GM21576 (cell line): ENCODE measurements at regions not wholly inside any gene's neighbourhood (a gene's known extent, or its start where the extent isn't known, plus 50 kb on each side); places are given as distances from the start of the nearest gene placed in this dataset.

Source experiments
- ATAC-seq: cut with Tn5 transposase; IDR thresholded peaks from one replicate; pipeline ENCODE4 v1.9.1; 2021; ENCODE audit warnings: mild to moderate bottlenecking, moderate library complexity; ENCODE audit not compliant: unreplicated experiment

DNA sequence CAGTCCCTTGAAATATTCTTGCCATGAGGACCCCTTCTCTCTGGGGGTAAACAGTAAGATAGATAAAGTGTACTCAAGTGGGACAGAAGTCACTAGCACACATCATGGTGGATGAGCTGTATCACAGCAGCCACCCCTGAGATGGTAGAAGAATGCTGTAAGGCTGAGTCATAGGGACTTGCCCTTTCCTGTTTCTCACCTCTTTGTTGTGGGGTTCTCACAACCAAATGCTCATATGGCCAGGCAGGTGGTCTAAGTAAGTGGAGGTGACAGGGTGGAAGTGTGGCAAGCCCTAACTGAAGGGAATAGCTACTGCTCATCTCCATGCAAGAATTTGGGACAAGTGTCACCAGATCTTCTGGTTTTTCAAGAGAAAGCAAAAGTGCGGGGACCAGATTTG lies 202.7 kb upstream of the SLC14A2 start:
- no peak for ATAC-seq

DNA sequence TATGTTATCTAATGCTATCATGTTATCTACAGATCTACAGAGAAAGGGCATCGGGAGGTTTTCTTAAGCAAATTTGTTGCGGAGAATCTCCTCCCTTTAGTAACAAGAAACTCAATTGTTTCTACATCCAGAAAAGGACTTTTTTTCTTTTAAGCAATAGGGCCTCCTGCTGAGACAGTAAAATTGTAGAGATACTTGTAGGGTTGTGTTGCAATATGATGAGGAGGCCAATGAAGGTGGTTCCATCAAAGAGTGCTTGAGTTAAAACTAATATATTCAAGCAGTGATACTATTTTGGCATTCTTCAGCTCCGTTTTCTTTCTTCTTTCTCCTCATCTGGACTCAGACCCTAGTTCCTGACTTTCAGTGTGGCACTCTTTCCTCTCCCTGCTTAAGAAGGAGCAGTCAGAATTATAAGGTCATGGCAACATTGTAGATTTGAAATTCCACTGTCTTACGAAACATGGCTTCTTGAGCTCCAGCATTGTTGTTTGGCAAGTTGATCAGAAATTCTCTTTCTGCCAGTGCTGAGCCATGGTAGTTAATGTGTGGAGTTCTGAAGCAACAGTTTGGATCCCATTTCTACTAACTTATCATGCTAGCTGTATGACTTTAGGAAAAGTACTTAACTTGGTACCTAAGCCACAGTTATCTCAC lies 202.0 kb upstream of the SLC14A2 start:
- no peak for ATAC-seq

DNA sequence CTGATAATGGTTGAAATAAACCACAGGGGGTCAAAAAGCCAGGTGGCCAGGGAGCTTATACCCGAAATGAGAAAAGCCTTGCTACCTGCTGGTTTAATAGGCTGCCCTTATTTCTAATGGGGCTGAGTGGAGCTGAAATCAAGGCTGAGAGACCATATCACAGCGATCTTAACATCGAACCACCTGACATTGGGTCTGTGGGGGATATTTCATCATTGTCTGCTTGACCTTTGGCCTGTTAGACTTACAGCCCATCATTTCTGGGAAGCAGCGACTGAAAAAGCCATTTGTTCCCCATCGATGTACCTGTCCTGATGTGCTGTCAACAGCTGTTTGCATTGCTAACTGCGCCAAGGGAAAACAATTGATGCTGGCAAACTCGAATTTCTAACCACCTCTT lies 199.7 kb upstream of the SLC14A2 start:
- no peak for ATAC-seq

DNA sequence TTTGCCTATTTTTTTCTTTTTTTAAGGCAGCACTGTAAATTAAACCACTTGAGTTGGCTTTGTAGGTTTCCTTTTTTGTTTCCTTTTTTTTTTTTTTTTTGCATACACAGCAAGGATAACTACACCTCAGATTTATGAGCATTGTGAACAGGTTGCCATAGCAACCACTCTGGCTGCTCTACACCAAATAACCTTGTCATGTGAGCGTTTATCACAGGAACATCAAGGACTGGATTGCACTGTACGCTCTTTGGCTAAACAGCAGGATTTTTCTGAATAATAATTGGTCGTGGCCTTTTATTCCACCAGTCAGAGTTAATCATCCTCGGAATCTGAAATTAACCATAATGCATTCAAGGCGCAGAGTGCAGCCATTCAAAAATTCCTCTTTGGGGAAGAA lies 199.1 kb upstream of the SLC14A2 start:
- no peak for ATAC-seq

DNA sequence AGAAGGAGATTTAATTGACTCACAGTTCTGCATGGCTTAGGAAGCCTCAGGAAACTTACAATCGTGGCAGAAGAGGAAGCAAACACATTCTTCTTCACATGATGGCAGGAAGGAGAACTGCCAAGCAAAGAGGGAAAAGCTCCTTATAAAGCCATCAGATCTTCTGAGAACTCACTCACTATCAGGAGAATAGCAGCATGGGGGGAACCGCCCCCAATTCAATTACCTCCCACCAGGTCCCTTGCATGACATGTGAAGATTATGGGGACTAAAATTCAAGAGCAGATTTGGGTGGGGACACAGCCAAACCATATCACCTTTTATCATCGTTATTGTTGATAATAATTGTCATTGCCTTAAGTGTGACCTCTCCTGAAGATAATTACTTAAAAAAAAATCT lies 197.9 kb upstream of the SLC14A2 start:
- ATAC-seq: no peak

DNA sequence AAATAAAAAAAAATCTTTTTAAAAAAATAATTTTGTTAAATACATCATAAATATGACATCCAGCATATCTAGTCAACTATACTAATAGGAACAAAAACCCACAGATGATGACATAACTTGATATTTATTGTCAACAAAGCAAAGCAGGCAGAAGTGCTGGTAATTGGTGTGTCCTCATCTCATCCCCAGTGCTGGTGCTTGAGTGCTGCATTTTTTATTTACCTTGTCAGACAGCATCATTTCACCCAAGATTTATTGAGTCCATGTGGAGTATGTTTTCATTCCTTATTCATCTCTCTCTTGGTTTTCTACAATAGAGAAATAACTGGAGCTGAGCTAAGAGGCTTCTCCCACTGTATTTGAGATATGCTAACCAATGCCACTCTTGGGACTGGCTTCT lies 191.6 kb upstream of the SLC14A2 start:
- no peak for ATAC-seq

DNA sequence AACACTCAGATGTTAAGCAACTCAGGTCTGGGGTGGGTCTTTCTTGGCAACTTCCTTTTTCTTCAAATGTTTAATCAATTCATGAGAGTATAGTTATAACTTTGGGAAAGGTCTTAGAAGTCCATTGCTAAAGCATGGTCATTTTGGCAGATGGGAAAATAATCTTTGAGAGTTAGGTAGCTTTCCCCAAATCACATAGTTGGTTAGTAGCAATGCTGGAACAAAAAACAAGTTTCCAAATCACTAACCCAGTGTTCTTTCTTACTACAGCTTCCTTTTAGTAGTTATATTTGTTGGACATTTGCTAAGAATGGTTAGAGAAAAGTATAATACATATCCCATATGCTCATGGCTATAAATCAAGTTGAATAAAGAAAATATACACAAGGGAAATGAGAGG lies 185.2 kb upstream of the SLC14A2 start:
- ATAC-seq: no peak

DNA sequence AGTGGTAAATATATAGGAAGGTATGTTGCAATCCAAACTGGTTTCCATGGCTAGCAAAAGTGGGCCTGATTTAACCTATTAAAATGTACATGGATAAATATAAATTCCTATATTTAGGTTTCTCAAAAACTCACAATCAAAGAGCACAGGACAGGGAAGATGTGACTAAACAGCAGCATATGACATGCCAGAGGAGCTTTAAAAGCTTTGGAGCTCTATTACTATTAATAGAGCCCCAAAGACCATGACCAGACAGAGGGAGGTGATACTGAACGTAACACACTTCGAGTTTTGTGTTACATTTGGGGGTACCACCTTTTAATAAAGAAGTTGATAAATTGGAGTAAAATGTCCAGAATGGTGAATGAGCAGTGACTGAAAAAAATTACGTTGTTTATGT lies 179.5 kb upstream of the SLC14A2 start:
- ATAC-seq: no peak

DNA sequence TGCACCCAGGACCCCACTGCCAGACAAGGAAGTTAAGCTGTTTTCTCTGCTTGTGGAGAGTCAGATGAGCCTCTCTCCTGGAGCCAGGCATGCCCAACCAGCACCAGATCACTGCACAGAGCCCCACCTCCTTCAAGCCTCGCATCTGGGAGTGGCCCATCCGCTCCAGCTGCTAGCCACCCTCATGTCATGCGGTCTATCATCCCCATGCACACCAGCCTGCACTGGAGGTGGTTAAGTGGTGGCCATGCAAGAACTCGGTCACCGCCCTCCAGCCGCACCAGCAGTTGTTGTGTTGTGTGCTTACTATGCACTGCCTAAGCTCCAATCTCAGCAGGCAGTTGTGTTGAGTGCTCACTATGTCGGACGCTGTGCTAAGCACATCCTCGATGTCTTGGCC lies 177.9 kb upstream of the SLC14A2 start:
- no peak for ATAC-seq

DNA sequence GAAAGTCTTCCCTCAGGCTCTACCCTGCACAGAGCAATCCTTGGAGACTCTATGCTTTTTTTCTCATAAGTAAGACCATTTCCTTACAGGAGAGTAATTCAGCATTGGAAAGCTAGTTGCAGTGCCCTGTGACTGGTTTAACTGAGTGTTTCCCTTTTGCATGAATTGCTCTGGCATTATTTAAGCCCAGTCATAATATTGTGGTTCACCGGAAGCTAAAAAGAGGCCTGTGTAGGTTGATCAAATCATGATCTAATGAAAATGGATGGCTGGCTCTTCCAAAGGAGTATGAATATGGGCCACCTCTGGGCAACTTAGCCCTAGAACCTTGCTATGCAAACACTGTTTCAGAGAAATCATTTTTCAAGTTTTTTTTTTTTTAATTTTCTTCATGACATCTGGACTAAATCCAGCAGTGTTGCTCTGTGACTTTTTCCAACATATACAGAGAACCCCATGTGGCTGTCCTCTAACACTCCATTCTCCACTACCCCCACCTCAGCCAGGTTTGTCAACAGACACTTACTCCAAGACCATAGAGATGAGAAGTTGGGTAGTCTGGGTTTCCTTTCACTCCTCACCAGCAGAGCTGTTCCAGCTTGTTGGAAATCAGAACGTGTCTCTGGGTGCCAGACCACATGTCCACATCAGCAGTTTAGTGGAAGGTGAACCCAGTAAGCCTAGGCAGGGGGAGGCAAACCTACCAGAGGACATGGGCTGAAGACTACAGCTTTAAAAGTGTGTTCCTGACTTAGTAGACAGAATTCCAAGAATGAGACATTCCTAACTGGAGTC lies 175.2 kb upstream of the SLC14A2 start:
- ATAC-seq: no peak

DNA sequence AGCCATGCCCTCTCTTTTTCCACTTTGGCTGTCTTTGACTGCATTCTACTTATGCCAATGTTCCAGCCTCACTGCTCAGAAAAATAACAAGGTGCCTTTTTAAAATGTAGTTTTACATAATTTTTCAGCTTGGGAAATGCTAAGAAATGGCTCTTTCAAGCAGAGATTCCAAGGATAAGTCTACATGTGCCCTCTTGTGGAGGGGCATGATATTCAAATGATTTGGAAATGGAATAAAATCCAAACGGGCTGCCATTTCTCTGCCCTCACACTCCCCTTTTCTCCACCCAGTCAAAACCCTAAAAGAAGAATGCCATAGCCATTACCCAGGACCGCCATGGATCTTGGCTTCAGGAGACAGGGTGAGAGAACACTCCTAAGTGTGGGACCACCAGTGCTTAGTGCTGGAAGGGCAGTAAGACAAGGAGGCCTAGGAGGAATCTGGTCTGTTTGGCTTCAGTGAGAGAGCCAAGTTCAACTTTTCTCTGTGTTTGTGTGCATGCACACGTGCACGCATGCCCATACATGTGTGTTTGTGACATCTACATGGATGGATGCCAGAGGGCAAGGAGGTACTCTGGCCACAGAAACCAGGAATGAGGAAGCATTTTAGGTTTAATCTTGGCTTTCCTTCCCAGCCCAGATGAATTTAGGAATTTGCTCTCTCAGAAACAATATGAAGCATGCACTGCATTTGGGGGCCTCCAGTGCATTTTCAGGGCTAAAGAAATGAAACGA lies 174.0 kb upstream of the SLC14A2 start:
- no peak for ATAC-seq

DNA sequence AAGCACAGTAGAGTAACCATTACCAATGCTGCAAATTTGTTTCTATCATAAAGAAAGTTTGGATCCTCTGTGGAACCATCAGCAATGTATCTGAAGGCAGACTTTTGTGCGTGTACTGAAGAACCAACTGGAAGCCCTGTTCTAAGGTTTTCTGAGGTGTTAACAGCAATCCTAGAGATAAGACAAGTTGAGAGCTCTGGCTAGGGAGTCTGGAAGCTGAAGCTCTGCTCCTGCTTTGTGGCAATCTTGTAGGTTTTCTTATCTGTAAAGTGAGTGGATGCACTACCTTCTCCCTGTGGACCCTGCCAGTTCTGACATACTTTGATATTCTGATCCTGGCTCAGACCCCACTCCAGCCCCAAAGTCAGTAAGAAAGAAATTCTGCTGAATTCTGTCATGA lies 171.2 kb upstream of the SLC14A2 start:
- no peak for ATAC-seq

DNA sequence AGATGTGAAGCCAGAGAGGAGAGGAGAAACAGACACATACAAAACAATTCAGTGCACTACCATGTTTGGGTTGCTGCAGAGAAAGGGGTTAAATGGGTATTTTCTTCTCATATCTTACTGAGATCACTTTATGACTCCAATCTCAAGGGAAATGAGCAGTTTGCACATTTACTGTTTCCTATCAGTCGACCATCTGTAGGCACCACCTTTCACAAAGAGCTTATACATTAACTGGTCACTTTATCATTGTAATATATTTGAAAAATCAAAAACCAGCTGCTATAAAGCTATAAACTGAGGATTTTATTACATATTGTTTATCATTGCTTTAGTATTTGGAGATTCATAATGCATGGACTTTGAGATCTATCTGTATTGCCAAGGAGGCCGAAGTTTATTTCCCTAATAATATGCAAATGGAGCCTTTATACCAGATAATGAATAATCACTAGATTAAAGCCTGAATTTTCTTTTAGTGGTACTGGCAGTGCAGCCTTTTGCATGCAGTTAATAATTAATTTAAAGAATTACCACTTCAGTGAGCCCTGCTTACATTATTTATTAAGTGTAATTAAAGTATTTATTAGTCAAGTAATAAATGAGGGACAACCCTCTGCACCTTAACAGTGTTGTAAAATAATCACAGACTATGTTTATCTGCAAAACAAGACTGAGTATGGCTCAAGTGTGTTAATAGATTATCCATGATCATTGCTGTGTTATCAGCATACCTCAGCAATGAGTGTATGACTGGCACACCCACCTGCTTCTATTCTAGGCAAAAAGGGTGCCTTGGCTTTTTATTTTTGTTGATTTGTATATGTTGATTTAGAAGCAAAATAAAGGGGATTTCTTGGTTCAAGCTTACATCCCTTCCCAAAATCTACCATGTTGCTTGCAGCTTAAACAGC lies 167.7 kb upstream of the SLC14A2 start:
- no peak for ATAC-seq

DNA sequence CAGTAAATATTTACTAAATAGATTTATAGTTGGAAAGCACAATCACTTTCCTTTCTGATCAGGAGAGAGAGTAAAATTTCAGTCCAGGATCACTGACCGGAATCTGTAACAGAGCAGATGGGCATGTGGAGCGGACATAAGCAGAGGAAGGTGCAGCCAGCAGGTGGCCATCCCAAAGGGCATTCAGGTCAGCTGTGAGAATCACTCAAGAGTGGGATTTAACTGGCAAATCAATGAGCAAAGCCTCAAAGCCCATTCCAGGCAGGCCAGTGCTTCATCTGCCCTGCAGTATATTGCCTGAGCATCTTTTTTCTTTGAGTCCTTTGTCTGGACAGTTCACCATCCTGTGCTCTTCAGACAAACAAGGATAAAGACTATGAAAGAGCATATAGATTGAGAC lies 166.4 kb upstream of the SLC14A2 start:
- ATAC-seq: no peak

DNA sequence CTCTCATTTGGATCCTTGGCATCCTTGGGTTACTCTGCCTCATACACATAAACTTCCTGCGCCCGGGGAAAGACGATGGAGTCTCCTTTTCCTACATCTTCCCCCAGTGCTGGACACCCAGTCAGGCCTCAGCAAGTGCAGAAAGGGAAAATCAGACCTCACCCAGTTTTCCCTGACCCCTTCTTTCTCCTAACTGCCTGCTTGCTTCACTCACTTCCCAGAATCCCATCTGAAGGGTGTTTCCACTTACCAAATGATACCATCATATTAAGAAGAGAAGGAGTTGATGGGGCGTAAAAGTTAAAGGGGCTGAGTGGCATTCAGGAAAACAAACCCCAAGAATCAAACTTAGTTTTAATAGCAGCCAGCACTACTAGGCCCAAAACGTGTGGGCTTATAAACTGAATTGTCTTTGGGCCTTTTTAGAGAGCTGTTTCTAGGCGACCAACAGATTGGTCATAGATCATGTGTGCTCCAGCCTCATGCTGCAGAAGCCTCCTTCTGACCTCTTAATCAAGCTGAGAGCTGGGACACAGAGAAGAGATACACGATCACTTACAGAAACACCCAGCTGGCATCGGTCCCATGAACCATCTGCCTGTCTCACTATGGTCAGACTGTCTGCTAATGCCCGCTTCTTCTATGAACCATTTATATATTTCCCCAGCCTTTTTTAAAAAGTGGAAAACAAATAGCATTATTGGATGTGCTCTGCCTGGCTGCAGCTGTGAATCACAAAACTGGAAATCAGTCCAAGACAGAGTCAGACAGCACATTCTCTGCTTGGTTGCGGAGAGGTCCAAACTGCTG lies 165.7 kb upstream of the SLC14A2 start:
- no peak for ATAC-seq

DNA sequence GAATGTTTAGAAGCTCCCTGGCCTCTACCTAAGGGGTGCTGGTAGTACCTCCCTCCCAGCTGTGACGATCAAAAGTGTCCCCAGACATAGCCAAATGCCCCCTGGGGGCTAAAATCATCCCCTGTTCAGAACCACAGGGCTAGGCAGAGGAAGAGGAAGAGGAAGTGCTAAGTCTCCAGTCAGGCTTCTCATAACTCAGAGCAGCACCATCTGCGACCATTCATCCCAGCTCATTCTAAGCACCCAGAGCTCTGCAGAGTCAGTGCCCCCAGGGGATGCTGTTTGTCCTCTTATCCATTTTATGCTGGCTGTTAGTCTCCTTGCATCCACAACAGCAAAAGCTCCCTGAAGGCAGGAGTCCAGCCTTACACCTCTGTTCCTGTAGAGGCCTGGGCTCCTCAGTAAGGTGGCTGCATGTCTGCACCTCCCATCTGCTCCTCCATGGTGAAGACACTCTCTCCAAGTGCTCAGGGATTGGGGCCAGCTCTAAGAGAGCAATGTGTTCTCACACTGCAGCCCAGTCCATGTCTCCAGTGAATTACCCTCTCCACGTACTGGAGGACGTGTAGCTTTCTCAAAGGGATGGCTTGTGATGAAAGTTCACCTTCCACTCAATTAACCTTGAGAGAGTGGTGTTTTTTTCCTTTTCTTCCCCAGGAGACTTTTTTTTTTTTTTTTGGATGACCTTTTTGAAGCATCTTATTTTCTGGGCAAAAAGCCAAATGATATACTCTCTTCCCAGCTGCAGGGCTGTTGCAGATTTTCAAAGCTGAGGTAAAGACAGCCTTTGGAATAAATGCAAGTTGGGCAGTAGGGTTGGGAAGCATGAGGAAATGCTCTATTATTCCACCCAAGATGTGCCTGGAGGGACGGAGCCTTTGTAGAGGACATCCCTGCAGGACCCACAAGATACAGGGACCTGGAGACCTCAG lies 158.9 kb upstream of the SLC14A2 start:
- no peak for ATAC-seq

DNA sequence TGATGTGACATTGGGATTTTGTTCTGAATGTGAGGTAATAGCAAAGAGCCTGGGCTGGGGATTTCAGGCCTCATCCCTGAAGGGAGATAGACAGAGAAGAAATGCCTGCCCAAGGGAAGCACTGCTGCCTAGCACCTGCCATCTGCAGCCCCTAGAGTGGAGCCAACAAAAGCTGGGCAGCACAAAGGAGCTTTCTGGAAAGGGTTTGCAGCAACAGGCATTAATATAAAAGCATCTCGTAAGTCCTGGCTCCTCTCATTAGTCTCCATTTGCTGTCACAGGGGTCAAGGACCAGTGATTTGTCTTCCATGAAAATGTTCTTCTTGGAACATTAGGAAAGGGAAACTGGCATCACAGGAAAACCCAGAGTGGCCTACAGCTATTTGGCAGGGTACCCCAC lies 157.2 kb upstream of the SLC14A2 start:
- ATAC-seq: no peak

DNA sequence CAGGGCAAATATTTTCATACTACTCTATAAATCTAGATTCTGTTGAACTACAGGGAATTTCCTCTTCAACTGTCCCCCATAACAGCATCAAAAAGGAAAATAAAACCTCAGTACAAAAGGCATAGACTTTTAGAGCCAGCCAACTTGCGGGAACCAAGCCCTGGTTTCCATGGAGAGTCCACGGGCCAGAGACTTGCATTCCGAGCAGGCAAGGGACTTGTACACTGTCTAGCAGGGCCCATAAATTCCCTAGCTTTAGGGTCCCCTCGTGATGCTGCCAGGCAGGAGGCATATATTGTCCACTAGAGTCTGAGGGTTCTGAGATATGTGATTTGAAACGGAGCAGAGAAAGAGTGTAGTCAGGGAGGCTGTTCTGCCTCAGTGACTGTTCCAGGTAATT lies 153.1 kb upstream of the SLC14A2 start:
- no peak for ATAC-seq

DNA sequence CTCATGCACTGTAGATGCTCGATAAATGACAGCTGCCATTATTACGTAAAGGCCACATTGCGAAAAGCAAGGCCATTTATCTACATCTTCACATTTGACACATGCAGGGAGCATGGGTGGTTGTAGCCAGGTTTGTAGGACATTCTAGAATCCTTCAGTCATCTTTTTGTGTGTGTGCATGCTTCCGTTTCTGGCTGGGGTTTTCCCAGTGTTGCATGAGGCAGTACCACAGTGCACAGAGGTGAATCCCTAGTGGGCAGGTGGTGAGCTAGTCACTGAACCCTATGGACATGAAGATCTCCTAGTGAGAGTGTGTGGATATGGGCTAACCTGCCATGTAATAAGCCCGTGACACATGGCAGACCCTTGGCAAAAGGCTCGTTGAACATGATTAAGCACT lies 151.8 kb upstream of the SLC14A2 start:
- no peak for ATAC-seq
